ENCODE measurements at regions not wholly inside any gene's neighbourhood (a gene's known extent, or its start where the extent isn't known, plus 50 kb on each side); places are given as distances from the start of the nearest gene placed in this dataset.

- Histone ChIP-seq H3K9ac (ENCODE audit: low read depth, low read length, poor library complexity, severe bottlenecking) (no peak overlapping the region), H3K4me1 (ENCODE audit: insufficient read depth, low read length, poor library complexity, severe bottlenecking) (no peaks in the 10 kb centered on the region), H3K4me3 (ENCODE audit: low read length, poor library complexity, severe bottlenecking) (no peak overlapping the region), H3K4me2 (ENCODE audit: low read depth, low read length, poor library complexity, severe bottlenecking) (no peak overlapping the region), H3K36me3 (ENCODE audit: insufficient read depth, low read length) (no peaks in the 10 kb centered on the region), H3K9me3 (ENCODE audit: insufficient read depth, low read depth, low read length) (no peaks in the 10 kb centered on the region), H3K9me2 (replicated peaks; ENCODE audit: low read depth, low read length) (no peaks in the 10 kb centered on the region), H3F3A (ENCODE audit: low read depth) (no peaks in the 10 kb centered on the region), H4K20me1 (ENCODE audit: insufficient read depth, low read length, poor library complexity, severe bottlenecking) (no peaks in the 10 kb centered on the region), H2AFZ (ENCODE audit: low read length) (no peak overlapping the region), H3K79me2 (ENCODE audit: insufficient read depth, low read length) (no peaks in the 10 kb centered on the region), H3K27me3 (ENCODE audit: insufficient read depth, low read length, poor library complexity, severe bottlenecking) (no peaks in the 10 kb centered on the region)
- TF ChIP-seq CTCF (conservative IDR thresholded peaks at IDR 0.05; ENCODE audit: low read length) (no peak), EZH2phosphoT487 (IDR thresholded peaks at IDR 0.05; ENCODE audit: borderline replicate concordance) (no peak)
Measured at GRCh38 chr3:153704115-153704514, 417.1 kb upstream of the ARHGEF26 start.

- Histone ChIP-seq H3K9me2 (replicated peaks; ENCODE audit: low read depth, low read length) (no peaks in the 10 kb centered on the region), H3K4me2 (ENCODE audit: low read depth, low read length, poor library complexity, severe bottlenecking) (no peak overlapping the region), H3K27me3 (ENCODE audit: insufficient read depth, low read length, poor library complexity, severe bottlenecking) (no peaks in the 10 kb centered on the region), H3F3A (ENCODE audit: low read depth) (no peaks in the 10 kb centered on the region), H3K4me1 (ENCODE audit: insufficient read depth, low read length, poor library complexity, severe bottlenecking) (no peaks in the 10 kb centered on the region), H3K36me3 (ENCODE audit: insufficient read depth, low read length) (no peaks in the 10 kb centered on the region), H3K9me3 (ENCODE audit: insufficient read depth, low read depth, low read length) (no peaks in the 10 kb centered on the region), H2AFZ (ENCODE audit: low read length) (no peak overlapping the region), H3K4me3 (ENCODE audit: low read length, poor library complexity, severe bottlenecking) (no peak overlapping the region), H4K20me1 (ENCODE audit: insufficient read depth, low read length, poor library complexity, severe bottlenecking) (no peaks in the 10 kb centered on the region), H3K9ac (ENCODE audit: low read depth, low read length, poor library complexity, severe bottlenecking) (no peak overlapping the region), H3K79me2 (ENCODE audit: insufficient read depth, low read length) (no peaks in the 10 kb centered on the region)
- no peak for TF ChIP-seq CTCF (conservative IDR thresholded peaks at IDR 0.05; ENCODE audit: low read length)
- TF ChIP-seq EZH2phosphoT487 (IDR thresholded peaks at IDR 0.05; ENCODE audit: borderline replicate concordance) = no peak
Measured at GRCh38 chr3:153706706-153707105, 414.5 kb upstream of the ARHGEF26 start.

GRCh38 chr3:153714016-153714415 is 407.2 kb upstream of the ARHGEF26 start:
- TF ChIP-seq CTCF (conservative IDR thresholded peaks at IDR 0.05; ENCODE audit: low read length) (no peak), EZH2phosphoT487 (IDR thresholded peaks at IDR 0.05; ENCODE audit: borderline replicate concordance) (no peak)
- Histone ChIP-seq H3K79me2 (ENCODE audit: insufficient read depth, low read length) (no peaks in the 10 kb centered on the region), H3K27me3 (ENCODE audit: insufficient read depth, low read length, poor library complexity, severe bottlenecking) (no peaks in the 10 kb centered on the region), H3K9me2 (replicated peaks; ENCODE audit: low read depth, low read length) (no peaks in the 10 kb centered on the region), H3K9me3 (ENCODE audit: insufficient read depth, low read depth, low read length) (no peaks in the 10 kb centered on the region), H3F3A (ENCODE audit: low read depth) (no peaks in the 10 kb centered on the region), H3K9ac (ENCODE audit: low read depth, low read length, poor library complexity, severe bottlenecking) (no peak overlapping the region), H3K36me3 (ENCODE audit: insufficient read depth, low read length) (no peaks in the 10 kb centered on the region), H3K4me2 (ENCODE audit: low read depth, low read length, poor library complexity, severe bottlenecking) (no peak overlapping the region), H3K4me3 (ENCODE audit: low read length, poor library complexity, severe bottlenecking) (no peak overlapping the region), H2AFZ (ENCODE audit: low read length) (no peak overlapping the region), H3K4me1 (ENCODE audit: insufficient read depth, low read length, poor library complexity, severe bottlenecking) (no peaks in the 10 kb centered on the region), H4K20me1 (ENCODE audit: insufficient read depth, low read length, poor library complexity, severe bottlenecking) (no peaks in the 10 kb centered on the region)
